GM13976 (cell line): ENCODE measurements at regions not wholly inside any gene's neighbourhood (a gene's known extent, or its start where the extent isn't known, plus 50 kb on each side); places are given as distances from the start of the nearest gene placed in this dataset.

Experiments
- DNase-seq: peaks from one replicate; pipeline ENCODE4 v3.0.0; 2012; ENCODE audit warnings: low spot score
- CTCF ChIP-seq: IDR thresholded peaks from 2 replicates; pipeline ENCODE4 v1.5.1; 2012; ENCODE audit warnings: borderline replicate concordance, mild to moderate bottlenecking; ENCODE audit not compliant: insufficient read depth; ENCODE audit errors: extremely low read depth, missing control alignments, control extremely low read depth
- in situ Hi-C: fragments of 300-500 bp; cut with MboI; formaldehyde crosslinking; loops from one replicate; pipeline ENCODE4 v1.12.0; 2022; ENCODE audit warnings: low sequenced_read_pairs, mixed read lengths, inconsistent platforms; ENCODE audit not compliant: unreplicated experiment

GRCh38 chrX:40380655-40381488, 199.9 kb upstream of the ATP6AP2 start:
- no peak for TF ChIP-seq CTCF
- DNase-seq = no peak
- in situ Hi-C loops = no loop called here

GRCh38 chrX:40377684-40378083, 203.1 kb upstream of the ATP6AP2 start:
- in situ Hi-C loops = no loop called here
- DNase-seq = no peak
- no peak for TF ChIP-seq CTCF

- DNase-seq = no peak
- in situ Hi-C loops = no loop called here
- TF ChIP-seq CTCF = no peak
These were observed 206.3 kb upstream of the ATP6AP2 start for GRCh38 chrX:40374486-40374885.

- TF ChIP-seq CTCF = no peak
- DNase-seq = no peak
- in situ Hi-C loops = no loop called here
These were observed 207.1 kb upstream of the ATP6AP2 start for GRCh38 chrX:40373641-40374040.

GRCh38 chrX:40373025-40373424, 207.7 kb upstream of the ATP6AP2 start:
- in situ Hi-C loops = no loop called here
- DNase-seq = no peak
- TF ChIP-seq CTCF = no peak

- in situ Hi-C loops = no loop called here
- no peak for DNase-seq
- no peak for TF ChIP-seq CTCF
These were observed 209.4 kb upstream of the ATP6AP2 start for GRCh38 chrX:40371376-40371775.
